GOT3 (cell line): ENCODE measurements at regions not wholly inside any gene's neighbourhood (a gene's known extent, or its start where the extent isn't known, plus 50 kb on each side); places are given as distances from the start of the nearest gene placed in this dataset.

Experiments
- DNase-seq: peaks from one replicate; lab custom pipeline; 2025; ENCODE audit warnings: mixed read lengths; lab: John Stamatoyannopoulos, UW

GRCh38 chr14:73800970-73801515 lies 50.6 kb upstream of the PTGR2 start:
- no peak for DNase-seq

GRCh38 chr14:73797543-73798265 lies 53.9 kb upstream of the PTGR2 start:
- no peak for DNase-seq

DNA sequence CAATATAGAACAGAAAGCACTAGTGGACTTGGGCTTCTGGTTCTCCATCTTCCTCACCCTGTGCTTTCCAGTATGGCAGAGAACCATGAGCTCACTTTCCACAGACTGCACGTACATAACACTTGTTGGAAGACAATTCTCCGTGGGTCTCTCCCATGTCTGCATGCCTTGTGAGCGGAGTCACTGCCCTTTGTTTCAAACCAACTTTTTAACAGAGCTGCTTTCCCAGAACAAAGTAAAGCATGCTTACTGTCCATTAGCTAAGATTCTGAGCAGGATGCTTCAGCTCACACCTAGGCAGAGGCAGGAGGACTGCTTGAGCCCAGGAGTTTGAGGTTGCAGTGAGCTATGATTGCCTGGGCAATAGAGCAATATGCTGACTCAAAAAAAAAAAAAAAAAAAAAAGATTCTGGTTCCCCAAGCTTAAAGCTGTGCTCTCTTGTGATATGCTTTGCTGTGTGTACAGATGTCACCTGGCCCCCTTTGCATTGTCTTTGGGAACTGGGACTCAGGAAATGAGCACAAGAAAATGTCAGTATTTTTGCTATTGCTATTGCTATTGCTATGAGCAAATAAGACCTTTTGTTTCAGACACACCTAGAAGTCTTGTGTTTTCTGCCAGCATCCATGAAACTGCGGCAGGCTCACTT lies 54.6 kb upstream of the PTGR2 start:
- DNase-seq = no peak

DNA sequence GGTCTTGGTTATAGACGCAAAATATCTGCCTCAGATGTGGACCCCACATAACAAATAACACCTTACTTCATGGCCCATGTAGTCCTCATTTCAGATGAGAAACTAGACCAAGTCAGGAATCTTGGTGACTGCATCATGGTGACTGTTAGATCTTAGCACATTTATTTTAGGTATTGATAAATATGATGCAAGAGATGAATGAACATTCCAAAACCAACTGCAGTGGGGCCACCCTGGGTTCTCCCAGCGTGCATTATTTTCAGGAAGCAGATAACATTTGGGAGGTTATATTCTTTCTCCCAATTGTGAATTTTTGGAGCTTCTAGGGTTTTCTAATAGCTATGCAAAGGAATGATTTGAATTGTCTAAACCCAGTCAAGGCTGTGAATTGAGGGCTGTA lies 55.2 kb upstream of the PTGR2 start:
- DNase-seq = no peak

GRCh38 chr14:73795974-73796373 lies 55.7 kb upstream of the PTGR2 start:
- no peak for DNase-seq

- DNase-seq = no peak
Observed at GRCh38 chr14:73795466-73795865, 56.2 kb upstream of the PTGR2 start.

DNA sequence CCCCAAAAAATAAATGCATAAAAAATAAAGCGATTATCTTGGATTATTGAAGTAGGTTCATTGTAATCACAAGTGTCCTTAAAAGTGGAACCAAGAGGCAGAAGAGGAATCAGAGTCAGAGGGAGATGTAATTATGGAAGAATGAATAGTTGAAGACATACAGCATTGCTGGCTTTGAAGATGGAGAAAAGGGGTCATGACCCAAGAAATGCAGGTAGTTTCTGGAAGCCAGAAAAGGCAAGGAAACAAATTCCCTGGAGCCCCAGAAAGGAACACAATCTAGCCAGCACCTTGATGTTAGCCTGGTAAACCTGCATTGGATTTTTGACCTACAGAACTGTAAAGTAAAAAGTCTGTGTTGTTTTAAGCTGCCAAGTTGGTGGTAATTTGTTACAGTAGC lies 57.5 kb upstream of the PTGR2 start:
- DNase-seq = no peak

GRCh38 chr14:73792481-73792880 lies 59.1 kb upstream of the PTGR2 start:
- no peak for DNase-seq

DNA sequence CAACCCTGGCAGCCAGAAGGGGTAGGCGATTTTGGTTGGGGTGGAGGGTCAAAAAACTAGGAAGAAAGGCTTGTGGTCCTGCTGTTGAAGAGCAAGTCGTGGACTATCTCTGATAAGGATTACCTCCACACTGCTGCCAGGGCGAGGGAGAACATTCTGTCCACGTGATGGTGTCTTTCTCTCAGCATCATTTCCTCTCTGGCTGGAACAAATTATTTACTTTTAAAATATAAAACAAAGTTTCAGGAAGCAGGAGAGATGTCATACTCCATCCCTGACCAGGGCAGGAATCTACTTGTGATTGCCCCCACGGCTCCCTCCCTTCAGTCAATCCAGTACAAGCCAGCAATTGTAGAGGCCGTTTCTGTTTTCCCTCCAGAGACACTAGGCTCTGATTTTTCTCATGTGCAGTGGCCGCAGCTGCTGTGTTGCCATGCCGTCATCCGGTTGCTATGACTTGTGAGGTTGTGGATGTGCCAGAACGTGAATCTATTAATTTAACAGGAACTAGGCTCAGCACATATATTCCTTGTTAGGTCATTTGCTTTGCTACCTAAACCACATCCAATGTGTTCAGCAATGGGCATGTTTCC lies 61.5 kb upstream of the PTGR2 start:
- no peak for DNase-seq

GRCh38 chr14:73788701-73789551 lies 62.7 kb upstream of the PTGR2 start:
- no peak for DNase-seq

DNA sequence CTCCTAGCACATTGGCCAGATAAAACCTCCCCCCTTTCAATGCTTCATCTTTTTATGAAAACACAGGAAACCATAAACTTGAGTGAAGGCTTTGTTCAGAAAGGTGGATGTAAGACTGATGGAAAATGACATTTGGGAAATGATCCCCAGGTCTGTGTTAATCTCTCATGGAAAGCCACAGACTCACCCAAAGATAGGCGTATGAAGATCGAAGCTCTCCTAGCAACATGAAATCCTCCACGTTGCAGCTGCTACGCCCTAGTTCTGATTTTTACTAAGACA lies 63.4 kb upstream of the PTGR2 start:
- no peak for DNase-seq

DNA sequence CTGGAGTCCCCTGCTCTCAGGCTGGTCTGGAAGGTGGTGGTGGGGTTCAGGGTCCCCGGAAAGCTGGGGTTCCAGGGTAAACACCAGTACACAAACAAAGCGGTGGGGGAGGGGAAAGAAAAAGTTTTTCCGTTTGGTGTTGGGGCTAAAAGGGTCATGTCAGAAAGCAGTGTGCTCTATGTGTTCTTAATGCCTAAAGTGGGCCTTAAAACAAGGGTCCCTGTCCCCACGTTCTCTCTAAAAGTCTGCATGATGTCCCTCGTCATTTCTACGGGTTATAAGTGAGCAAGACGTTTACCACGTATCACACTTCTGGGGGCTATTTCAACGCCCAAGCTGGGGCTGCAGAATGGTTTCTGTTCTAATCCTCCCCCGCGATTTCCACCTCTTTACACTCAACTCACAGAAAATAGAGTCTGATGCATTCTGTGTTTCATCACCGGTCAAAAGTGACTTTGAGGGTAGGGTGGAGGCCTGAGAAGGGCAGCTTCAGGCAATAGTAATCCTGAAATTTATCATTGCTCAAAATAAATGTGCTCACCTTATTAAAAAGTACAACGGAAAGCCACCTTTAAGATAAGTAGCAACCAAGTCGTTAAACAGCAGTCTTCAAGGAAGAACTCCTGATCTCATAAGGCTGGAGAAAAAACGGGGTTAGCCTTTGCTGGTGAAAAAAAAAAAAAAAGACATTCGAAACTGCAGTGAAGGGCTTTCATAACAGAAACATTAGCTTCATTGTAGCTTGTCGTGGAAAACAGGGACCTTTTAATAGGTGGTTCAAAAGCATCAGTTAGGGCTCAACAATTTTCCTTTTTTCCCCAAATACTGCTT lies 63.9 kb upstream of the PTGR2 start:
- DNase-seq = no peak

- no peak for DNase-seq
Observed at GRCh38 chr14:73786636-73787485, 64.8 kb upstream of the PTGR2 start.

- DNase-seq = peak; percentile 25
Observed at GRCh38 chr14:73785834-73786635, 65.6 kb upstream of the PTGR2 start.

DNA sequence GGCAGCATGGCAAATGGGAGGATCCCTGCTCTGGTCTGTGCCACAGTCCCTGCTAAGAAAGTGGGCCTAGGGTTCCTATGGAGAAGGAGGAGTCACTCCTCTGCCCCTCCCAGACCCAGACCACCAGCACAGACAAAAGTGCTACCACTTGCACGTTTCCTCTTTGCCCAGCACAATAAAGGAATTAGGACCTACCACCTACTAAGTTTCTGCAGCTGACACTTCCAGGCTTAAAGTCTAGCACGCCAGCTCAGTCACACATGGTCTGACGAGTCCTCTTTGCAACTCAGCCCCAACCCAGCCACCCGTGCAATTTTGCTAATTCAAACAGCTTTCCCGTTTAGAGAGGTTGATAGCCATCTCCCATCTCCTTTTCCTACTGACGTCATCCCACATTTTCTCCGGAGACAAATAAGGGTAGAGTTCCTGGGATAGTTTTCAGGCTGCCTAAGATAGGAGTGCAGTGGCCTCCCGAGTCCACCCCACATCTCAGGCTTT lies 66.2 kb upstream of the PTGR2 start:
- DNase-seq = no peak

DNA sequence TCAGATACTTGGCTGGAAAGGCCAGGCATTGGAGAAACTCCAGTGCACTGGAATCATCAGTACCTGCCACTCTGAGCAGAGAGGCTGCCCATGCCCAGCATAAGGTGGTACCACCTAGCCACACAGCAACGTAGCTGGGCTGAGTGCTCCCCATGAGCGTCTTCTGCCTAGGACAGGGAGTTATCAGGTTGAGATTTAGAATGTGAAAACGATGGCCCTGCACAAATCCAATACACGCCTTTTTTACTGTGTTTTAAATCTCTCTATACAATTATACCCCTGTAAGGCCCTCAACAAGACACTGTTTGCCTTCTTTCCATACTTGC lies 66.7 kb upstream of the PTGR2 start:
- no peak for DNase-seq

GRCh38 chr14:73784181-73784987 lies 67.2 kb upstream of the PTGR2 start:
- DNase-seq = no peak

DNA sequence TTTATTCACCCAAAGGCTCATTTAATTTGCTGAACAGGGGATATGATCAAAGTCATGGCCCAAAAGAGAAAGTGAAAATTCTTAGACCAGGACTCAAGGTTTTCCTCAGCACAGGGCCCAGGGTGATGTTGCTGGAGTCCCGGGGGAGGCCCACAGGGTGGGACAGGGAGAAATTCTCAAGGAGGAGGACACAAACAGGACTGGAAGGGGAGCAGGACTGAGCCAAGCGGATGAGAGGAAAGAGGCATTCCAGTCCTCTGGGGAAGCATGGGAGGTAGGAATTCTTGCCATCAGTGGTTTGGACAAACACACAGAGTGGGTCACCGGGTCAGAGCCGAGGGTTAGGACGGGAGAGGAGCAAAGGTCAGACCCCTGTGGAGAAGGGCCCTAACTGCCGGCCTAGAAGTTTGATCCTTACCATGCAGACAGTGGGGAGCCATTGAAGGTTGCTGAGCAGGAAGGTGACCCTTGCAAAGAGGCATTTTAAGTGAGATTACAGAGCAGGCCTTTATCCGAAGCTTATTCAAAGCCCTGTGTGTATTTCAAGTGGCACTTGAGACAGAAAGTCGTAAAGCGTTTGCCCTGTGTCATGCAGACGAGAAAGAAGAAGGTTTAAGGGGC lies 68.4 kb upstream of the PTGR2 start:
- DNase-seq = no peak
